Neuron (in vitro differentiated cells): ENCODE measurements at regions not wholly inside any gene's neighbourhood (a gene's known extent, or its start where the extent isn't known, plus 50 kb on each side); places are given as distances from the start of the nearest gene placed in this dataset.

Experiments used
- H2AFZ ChIP-seq: one replicate; pipeline ENCODE4 v1.6.1; 2013; ENCODE audit warnings: low read depth, mild to moderate bottlenecking, inconsistent platforms, low read length, moderate library complexity
- H3K27me3 ChIP-seq: one replicate; pipeline ENCODE4 v1.6.1; 2013; ENCODE audit warnings: low read length; ENCODE audit not compliant: insufficient read depth
- H3K36me3 ChIP-seq: one replicate; pipeline ENCODE4 v1.6.1; 2013; ENCODE audit warnings: low read length; ENCODE audit not compliant: insufficient read depth
- H3K4me1 ChIP-seq: one replicate; pipeline ENCODE4 v1.6.1; 2013; ENCODE audit warnings: low read length; ENCODE audit not compliant: insufficient read depth
- H3K4me3 ChIP-seq: 2 replicates; pipeline ENCODE4 v1.5.1; 2013; ENCODE audit warnings: mild to moderate bottlenecking, low read length, moderate library complexity
- H3K9me3 ChIP-seq: one replicate; pipeline ENCODE4 v1.6.1; 2013; ENCODE audit warnings: low read length

GRCh38 chr10:3624367-3624766, 160.6 kb downstream of the KLF6 start:
- Histone ChIP-seq H3K4me3 (no peak overlapping the region), H3K9me3 (peaks cover 2% of the 10 kb centered on the region), H2AFZ (no peak overlapping the region), H3K4me1 (peaks cover 12% of the 10 kb centered on the region), H3K36me3 (no peaks in the 10 kb centered on the region), H3K27me3 (no peaks in the 10 kb centered on the region)

GRCh38 chr10:3623746-3624145, 161.3 kb downstream of the KLF6 start:
- Histone ChIP-seq H3K27me3 (no peaks in the 10 kb centered on the region), H3K4me1 (peaks cover 12% of the 10 kb centered on the region), H2AFZ (no peak overlapping the region), H3K36me3 (no peaks in the 10 kb centered on the region), H3K9me3 (peaks cover 2% of the 10 kb centered on the region), H3K4me3 (no peak overlapping the region)

GRCh38 chr10:3622845-3623621, 162.0 kb downstream of the KLF6 start:
- H2AFZ ChIP-seq, result no peak overlapping the region

GRCh38 chr10:3622427-3622826, 162.6 kb downstream of the KLF6 start:
- no peak overlapping the region for H2AFZ ChIP-seq
- H3K4me3 ChIP-seq, result no peak overlapping the region
- H3K27me3 ChIP-seq, result no peaks in the 10 kb centered on the region
- H3K36me3 ChIP-seq, result no peaks in the 10 kb centered on the region
- H3K9me3 ChIP-seq, result peaks cover 2% of the 10 kb centered on the region
- H3K4me1 ChIP-seq, result peaks cover 12% of the 10 kb centered on the region

More at GRCh38 chr10:3622845-3623621, 162.0 kb downstream of the KLF6 start:
- Histone ChIP-seq H3K4me3 (no peak overlapping the region), H3K36me3 (no peaks in the 10 kb centered on the region), H3K4me1 (peaks cover 12% of the 10 kb centered on the region), H3K27me3 (no peaks in the 10 kb centered on the region), H3K9me3 (peaks cover 2% of the 10 kb centered on the region)

GRCh38 chr10:3620818-3621217, 164.2 kb downstream of the KLF6 start:
- Histone ChIP-seq H3K4me1 (peaks cover 11% of the 10 kb centered on the region), H3K36me3 (no peaks in the 10 kb centered on the region), H3K27me3 (no peaks in the 10 kb centered on the region), H2AFZ (no peak overlapping the region), H3K9me3 (peaks cover 2% of the 10 kb centered on the region), H3K4me3 (no peak overlapping the region)

GRCh38 chr10:3619241-3619640, 165.8 kb downstream of the KLF6 start:
- Histone ChIP-seq H3K36me3 (no peaks in the 10 kb centered on the region), H2AFZ (no peak overlapping the region), H3K4me1 (peaks cover 2% of the 10 kb centered on the region), H3K4me3 (no peak overlapping the region), H3K9me3 (peaks cover 2% of the 10 kb centered on the region), H3K27me3 (no peaks in the 10 kb centered on the region)

- no peak overlapping the region for H3K4me3 ChIP-seq
- no peaks in the 10 kb centered on the region for H3K36me3 ChIP-seq
- no peaks in the 10 kb centered on the region for H3K27me3 ChIP-seq
- no peak overlapping the region for H2AFZ ChIP-seq
- H3K9me3 ChIP-seq, result peaks cover 4% of the 10 kb centered on the region
- peaks cover 10% of the 10 kb centered on the region for H3K4me1 ChIP-seq
Measured at GRCh38 chr10:3616880-3617279, 168.1 kb downstream of the KLF6 start.

GRCh38 chr10:3613318-3613717, 171.7 kb downstream of the KLF6 start:
- no peaks in the 10 kb centered on the region for H3K27me3 ChIP-seq

GRCh38 chr10:3612183-3613001, 172.6 kb downstream of the KLF6 start:
- Histone ChIP-seq H3K9me3 (peaks cover 6% of the 10 kb centered on the region), H3K27me3 (no peaks in the 10 kb centered on the region), H3K4me1 (peaks cover 10% of the 10 kb centered on the region), H3K4me3 (no peak overlapping the region), H3K36me3 (no peaks in the 10 kb centered on the region), H2AFZ (no peak overlapping the region)

More at GRCh38 chr10:3613318-3613717, 171.7 kb downstream of the KLF6 start:
- Histone ChIP-seq H2AFZ (no peak overlapping the region), H3K9me3 (peaks cover 6% of the 10 kb centered on the region), H3K4me3 (no peak overlapping the region), H3K36me3 (no peaks in the 10 kb centered on the region), H3K4me1 (peaks cover 10% of the 10 kb centered on the region)

GRCh38 chr10:3606309-3606708, 178.7 kb downstream of the KLF6 start:
- Histone ChIP-seq H3K4me3 (no peak overlapping the region), H3K4me1 (no peaks in the 10 kb centered on the region), H3K36me3 (no peaks in the 10 kb centered on the region), H3K27me3 (no peaks in the 10 kb centered on the region), H3K9me3 (peaks cover 4% of the 10 kb centered on the region), H2AFZ (no peak overlapping the region)

GRCh38 chr10:3605882-3606281, 179.1 kb downstream of the KLF6 start:
- Histone ChIP-seq H3K4me1 (no peaks in the 10 kb centered on the region), H3K27me3 (no peaks in the 10 kb centered on the region), H3K9me3 (peaks cover 4% of the 10 kb centered on the region), H2AFZ (no peak overlapping the region), H3K36me3 (no peaks in the 10 kb centered on the region), H3K4me3 (no peak overlapping the region)

GRCh38 chr10:3595736-3596135, 189.3 kb downstream of the KLF6 start:
- no peaks in the 10 kb centered on the region for H3K9me3 ChIP-seq
- no peak overlapping the region for H2AFZ ChIP-seq
- no peaks in the 10 kb centered on the region for H3K27me3 ChIP-seq
- H3K4me1 ChIP-seq, result no peaks in the 10 kb centered on the region
- H3K4me3 ChIP-seq, result no peak overlapping the region
- no peaks in the 10 kb centered on the region for H3K36me3 ChIP-seq

- Histone ChIP-seq H3K4me1 (no peaks in the 10 kb centered on the region), H2AFZ (no peak overlapping the region), H3K9me3 (no peaks in the 10 kb centered on the region), H3K36me3 (no peaks in the 10 kb centered on the region), H3K27me3 (no peaks in the 10 kb centered on the region), H3K4me3 (no peak overlapping the region)
Measured at GRCh38 chr10:3593611-3594010, 191.4 kb downstream of the KLF6 start.
